IMR-90 (cell line): ENCODE measurements at regions not wholly inside any gene's neighbourhood (a gene's known extent, or its start where the extent isn't known, plus 50 kb on each side); places are given as distances from the start of the nearest gene placed in this dataset.

Source experiments
- CEBPB ChIP-seq: IDR thresholded peaks from 2 replicates; pipeline ENCODE4 v1.6.1; 2012; ENCODE audit warnings: low read depth, low read length, improper control_type of control experiment
- MXI1 ChIP-seq: IDR thresholded peaks from 2 replicates; pipeline ENCODE4 v1.6.1; 2012; ENCODE audit warnings: low read depth, mild to moderate bottlenecking, low read length, moderate library complexity, borderline replicate concordance
- POLR2A ChIP-seq: IDR thresholded peaks from 2 replicates; pipeline ENCODE4 v1.6.1; 2012; ENCODE audit warnings: mild to moderate bottlenecking, low read depth, low read length
- RAD21 ChIP-seq: IDR thresholded peaks from 2 replicates; pipeline ENCODE4 v1.6.1; 2012; ENCODE audit warnings: low read length, improper control_type of control experiment
- RFX5 ChIP-seq: IDR thresholded peaks from 2 replicates; pipeline ENCODE4 v1.8.0; 2012; ENCODE audit warnings: low read depth, mild to moderate bottlenecking, low read length, moderate library complexity
- SMC3 ChIP-seq: fragments of 150-350 bp; IDR thresholded peaks from 2 replicates; pipeline ENCODE4 v1.6.1; 2016; ENCODE audit warnings: low read depth, mild to moderate bottlenecking, antibody characterized with exemption, low read length, moderate library complexity
- TF ChIP-seq, protein P1 (sequence below): conservative IDR thresholded peaks from 2 replicates; pipeline ENCODE4 v1.5.1; 2012; ENCODE audit warnings: mild to moderate bottlenecking, low read depth, low read length, improper control_type of control experiment

DNA sequence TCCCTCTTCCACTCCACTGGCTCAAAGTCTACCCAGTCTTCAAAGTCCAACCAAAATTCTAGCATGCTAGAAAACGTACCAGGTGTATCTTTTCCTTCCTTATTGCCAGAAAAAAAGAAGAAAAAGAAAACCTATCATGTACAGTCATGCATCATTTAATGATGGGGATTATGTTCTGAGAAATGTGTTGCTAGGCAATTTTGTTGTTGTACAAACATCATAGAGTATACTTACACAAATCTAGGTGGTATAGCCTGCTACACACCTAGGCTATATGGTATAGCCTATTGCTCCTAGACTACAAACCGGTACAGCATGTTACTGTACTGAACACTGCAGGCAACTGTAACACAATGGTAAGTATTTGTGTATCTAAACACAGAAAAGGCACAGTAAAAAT is 104.8 kb downstream of the SREK1 start:
- TF ChIP-seq, protein P1, sequence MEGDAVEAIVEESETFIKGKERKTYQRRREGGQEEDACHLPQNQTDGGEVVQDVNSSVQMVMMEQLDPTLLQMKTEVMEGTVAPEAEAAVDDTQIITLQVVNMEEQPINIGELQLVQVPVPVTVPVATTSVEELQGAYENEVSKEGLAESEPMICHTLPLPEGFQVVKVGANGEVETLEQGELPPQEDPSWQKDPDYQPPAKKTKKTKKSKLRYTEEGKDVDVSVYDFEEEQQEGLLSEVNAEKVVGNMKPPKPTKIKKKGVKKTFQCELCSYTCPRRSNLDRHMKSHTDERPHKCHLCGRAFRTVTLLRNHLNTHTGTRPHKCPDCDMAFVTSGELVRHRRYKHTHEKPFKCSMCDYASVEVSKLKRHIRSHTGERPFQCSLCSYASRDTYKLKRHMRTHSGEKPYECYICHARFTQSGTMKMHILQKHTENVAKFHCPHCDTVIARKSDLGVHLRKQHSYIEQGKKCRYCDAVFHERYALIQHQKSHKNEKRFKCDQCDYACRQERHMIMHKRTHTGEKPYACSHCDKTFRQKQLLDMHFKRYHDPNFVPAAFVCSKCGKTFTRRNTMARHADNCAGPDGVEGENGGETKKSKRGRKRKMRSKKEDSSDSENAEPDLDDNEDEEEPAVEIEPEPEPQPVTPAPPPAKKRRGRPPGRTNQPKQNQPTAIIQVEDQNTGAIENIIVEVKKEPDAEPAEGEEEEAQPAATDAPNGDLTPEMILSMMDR: no peak
- no peak for TF ChIP-seq RAD21
- TF ChIP-seq RFX5: no peak
- TF ChIP-seq POLR2A: no peak
- TF ChIP-seq CEBPB: no peak
- no peak for TF ChIP-seq MXI1
- no peak for TF ChIP-seq SMC3
